OCI-LY1 (cell line): ENCODE measurements at regions not wholly inside any gene's neighbourhood (a gene's known extent, or its start where the extent isn't known, plus 50 kb on each side); places are given as distances from the start of the nearest gene placed in this dataset.

Source experiments
- H2AFZ ChIP-seq: fragments of 200-600 bp; sonication (generic), shearing (Covaris generic); 2 replicates; pipeline ENCODE4 v1.6.0; 2014; ENCODE audit warnings: antibody characterized with exemption, mild to moderate bottlenecking, low read length
- H3F3A ChIP-seq: fragments of 200-600 bp; sonication (generic), shearing (Covaris generic); 2 replicates; pipeline ENCODE4 v1.6.0; 2014; ENCODE audit warnings: mild to moderate bottlenecking, antibody characterized with exemption, low read length, moderate library complexity; ENCODE audit not compliant: insufficient read depth
- H3K27ac ChIP-seq: fragments of 200-600 bp; sonication (generic); 2 replicates; pipeline ENCODE4 v1.5.1; 2014; ENCODE audit warnings: low read length, mixed run types, mild to moderate bottlenecking, low read depth; ENCODE audit not compliant: poor library complexity, severe bottlenecking
- H3K27me3 ChIP-seq: fragments of 200-600 bp; sonication (generic); 2 replicates; pipeline ENCODE4 v1.6.0; 2014; ENCODE audit warnings: antibody characterized with exemption, mild to moderate bottlenecking, low read length, moderate library complexity; ENCODE audit not compliant: insufficient read depth
- H3K36me3 ChIP-seq: fragments of 200-600 bp; sonication (generic); 2 replicates; pipeline ENCODE4 v1.6.1; 2014; ENCODE audit warnings: mild to moderate bottlenecking, antibody characterized with exemption, low read length, moderate library complexity, mixed read lengths; ENCODE audit not compliant: insufficient read depth
- H3K4me1 ChIP-seq: fragments of 200-600 bp; sonication (generic); 2 replicates; pipeline ENCODE4 v1.5.1; 2014; ENCODE audit warnings: mild to moderate bottlenecking, low read length, moderate library complexity; ENCODE audit not compliant: insufficient read depth, severe bottlenecking
- H3K4me2 ChIP-seq: fragments of 200-600 bp; sonication (generic), shearing (Covaris generic); 2 replicates; pipeline ENCODE4 v1.6.1; 2014; ENCODE audit warnings: low read length
- H3K4me3 ChIP-seq: fragments of 200-600 bp; sonication (generic); 2 replicates; pipeline ENCODE4 v1.5.1; 2014; ENCODE audit warnings: low read length, low read depth, mild to moderate bottlenecking, mixed read lengths; ENCODE audit not compliant: poor library complexity, severe bottlenecking
- H3K79me2 ChIP-seq: fragments of 200-600 bp; shearing (Covaris generic); 2 replicates; pipeline ENCODE4 v1.6.1; 2016; ENCODE audit warnings: mixed run types, low read length, mixed read lengths; ENCODE audit not compliant: insufficient read depth
- H3K9ac ChIP-seq: fragments of 200-600 bp; sonication (generic), shearing (Covaris generic); 2 replicates; pipeline ENCODE4 v1.6.1; 2014; ENCODE audit warnings: mild to moderate bottlenecking, low read length, mixed read lengths
- H3K9me2 ChIP-seq: fragments of 200-600 bp; sonication (generic), shearing (Covaris generic); 2 replicates; pipeline ENCODE4 v1.6.1; 2014; ENCODE audit warnings: low read depth, mild to moderate bottlenecking, low read length, mixed read lengths
- H3K9me3 ChIP-seq: fragments of 200-600 bp; shearing (Covaris generic); 2 replicates; pipeline ENCODE4 v1.6.1; 2014; ENCODE audit warnings: low read length, mixed read lengths
- H4K20me1 ChIP-seq: fragments of 200-600 bp; sonication (generic), shearing (Covaris generic); 2 replicates; pipeline ENCODE4 v1.6.0; 2016; ENCODE audit warnings: mild to moderate bottlenecking, low read length; ENCODE audit not compliant: insufficient read depth
- EZH2 ChIP-seq: fragments of 200-600 bp; sonication (generic), shearing (Covaris generic); IDR thresholded peaks from 2 replicates; pipeline ENCODE4 v1.8.0; 2017; ENCODE audit warnings: borderline replicate concordance, mixed run types, mild to moderate bottlenecking, antibody characterized with exemption, low read length, moderate library complexity, mixed read lengths
- TF ChIP-seq, protein P1 (sequence below): fragments of 200-600 bp; sonication (generic), shearing (Covaris generic); IDR thresholded peaks from 2 replicates; pipeline ENCODE4 v1.5.1; 2017; ENCODE audit warnings: mild to moderate bottlenecking, antibody characterized with exemption, low read length, moderate library complexity, mixed read lengths

DNA sequence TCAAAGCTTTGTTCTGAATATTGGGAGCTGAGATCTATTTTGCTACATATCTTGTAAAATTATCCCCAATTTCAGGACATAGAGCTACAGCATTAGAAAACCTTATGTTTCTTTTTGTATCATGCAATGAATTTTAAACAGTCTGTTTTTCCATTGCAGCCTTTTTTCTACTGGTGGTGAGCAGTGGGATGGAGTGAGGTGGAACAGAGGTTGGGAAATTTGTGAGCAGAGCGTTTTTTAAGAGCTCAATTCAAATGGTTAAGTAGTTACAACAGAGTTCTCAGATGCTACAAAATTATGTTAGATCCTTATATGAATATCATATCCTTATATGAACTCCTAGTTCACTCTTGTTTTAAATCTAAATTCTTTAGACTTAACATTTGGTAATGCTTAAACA, 139.0 kb upstream of the PLEKHG7 start:
- no peak overlapping the region for H3K27ac ChIP-seq
- no peaks in the 10 kb centered on the region for H3K27me3 ChIP-seq
- no peaks in the 10 kb centered on the region for H4K20me1 ChIP-seq
- no peaks in the 10 kb centered on the region for H3F3A ChIP-seq
- peaks cover 9% of the 10 kb centered on the region for H3K4me1 ChIP-seq
- H3K9ac ChIP-seq: no peak overlapping the region
- peak overlapping the region; percentile 50; the same call in 1 of the 2 replicates for H2AFZ ChIP-seq
- H3K9me3 ChIP-seq: no peaks in the 10 kb centered on the region
- H3K36me3 ChIP-seq: no peaks in the 10 kb centered on the region
- H3K4me2 ChIP-seq: no peak overlapping the region
- no peak for TF ChIP-seq EZH2
- H3K79me2 ChIP-seq: no peaks in the 10 kb centered on the region
- no peak overlapping the region for H3K4me3 ChIP-seq
- H3K9me2 ChIP-seq: no peaks in the 10 kb centered on the region

DNA sequence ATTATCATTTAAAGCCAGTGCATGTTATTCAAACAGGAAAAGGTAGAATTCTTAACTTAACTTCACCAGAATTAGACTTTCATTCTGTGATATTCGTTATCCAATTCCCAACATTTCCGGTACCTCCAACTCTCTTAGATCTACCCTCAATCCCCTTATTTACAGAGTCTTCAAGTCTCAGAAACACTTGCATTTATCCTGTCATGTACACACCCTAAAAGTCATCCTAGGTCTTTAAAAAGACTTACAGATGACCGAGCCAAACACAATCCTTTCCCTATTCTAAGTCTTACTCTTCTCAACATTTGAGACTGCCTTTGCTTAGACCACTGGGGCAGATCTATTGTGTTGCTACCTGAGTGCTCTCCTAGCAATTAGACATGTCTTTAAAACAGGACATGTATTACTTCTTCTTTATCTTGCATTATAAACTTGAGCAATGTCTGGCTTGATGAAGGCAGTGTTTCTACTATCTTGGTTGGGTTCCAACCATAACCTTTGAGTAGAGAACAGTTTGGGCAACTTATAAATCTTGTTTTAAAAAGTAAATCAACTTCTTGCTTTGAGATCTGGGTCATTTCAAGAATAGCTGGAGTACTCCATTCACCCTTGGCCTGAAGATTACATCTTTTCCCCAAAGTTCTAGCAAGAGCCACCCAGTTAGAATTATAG, 140.6 kb upstream of the PLEKHG7 start:
- no peak for TF ChIP-seq EZH2
- TF ChIP-seq, protein P1, sequence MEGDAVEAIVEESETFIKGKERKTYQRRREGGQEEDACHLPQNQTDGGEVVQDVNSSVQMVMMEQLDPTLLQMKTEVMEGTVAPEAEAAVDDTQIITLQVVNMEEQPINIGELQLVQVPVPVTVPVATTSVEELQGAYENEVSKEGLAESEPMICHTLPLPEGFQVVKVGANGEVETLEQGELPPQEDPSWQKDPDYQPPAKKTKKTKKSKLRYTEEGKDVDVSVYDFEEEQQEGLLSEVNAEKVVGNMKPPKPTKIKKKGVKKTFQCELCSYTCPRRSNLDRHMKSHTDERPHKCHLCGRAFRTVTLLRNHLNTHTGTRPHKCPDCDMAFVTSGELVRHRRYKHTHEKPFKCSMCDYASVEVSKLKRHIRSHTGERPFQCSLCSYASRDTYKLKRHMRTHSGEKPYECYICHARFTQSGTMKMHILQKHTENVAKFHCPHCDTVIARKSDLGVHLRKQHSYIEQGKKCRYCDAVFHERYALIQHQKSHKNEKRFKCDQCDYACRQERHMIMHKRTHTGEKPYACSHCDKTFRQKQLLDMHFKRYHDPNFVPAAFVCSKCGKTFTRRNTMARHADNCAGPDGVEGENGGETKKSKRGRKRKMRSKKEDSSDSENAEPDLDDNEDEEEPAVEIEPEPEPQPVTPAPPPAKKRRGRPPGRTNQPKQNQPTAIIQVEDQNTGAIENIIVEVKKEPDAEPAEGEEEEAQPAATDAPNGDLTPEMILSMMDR: no peak
- H3K79me2 ChIP-seq: no peaks in the 10 kb centered on the region

DNA sequence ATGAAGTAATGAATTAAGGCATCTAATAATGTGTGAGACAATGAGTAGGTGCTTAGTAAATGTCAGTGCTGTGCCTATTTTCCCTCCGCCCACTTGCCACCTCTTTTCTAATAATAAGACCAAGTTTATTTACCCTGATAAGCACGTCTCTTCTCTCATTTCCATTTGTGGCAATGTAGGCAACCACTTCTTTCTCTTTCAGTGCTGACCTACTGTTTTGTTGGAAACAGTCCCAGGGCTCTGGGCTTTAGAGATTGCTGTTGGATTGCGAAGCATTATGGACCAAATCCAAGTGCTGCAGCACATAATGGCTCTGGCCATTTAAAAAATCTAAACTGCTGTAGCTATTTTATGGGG, 141.3 kb upstream of the PLEKHG7 start:
- Histone ChIP-seq H3K4me3 (no peak overlapping the region), H3K9me3 (no peaks in the 10 kb centered on the region), H3K36me3 (no peaks in the 10 kb centered on the region), H3K9me2 (no peaks in the 10 kb centered on the region), H3K27ac (no peak overlapping the region), H3K79me2 (no peaks in the 10 kb centered on the region), H3K4me1 (peaks cover 9% of the 10 kb centered on the region), H3K4me2 (no peak overlapping the region), H3K9ac (no peak overlapping the region), H2AFZ (no peak overlapping the region), H4K20me1 (no peaks in the 10 kb centered on the region), H3K27me3 (no peaks in the 10 kb centered on the region), H3F3A (no peaks in the 10 kb centered on the region)
- TF ChIP-seq EZH2: no peak
- TF ChIP-seq, protein P1: no peak

More for the DNA sequence above, 140.6 kb upstream of the PLEKHG7 start:
- Histone ChIP-seq H3K9me3 (no peaks in the 10 kb centered on the region), H4K20me1 (no peaks in the 10 kb centered on the region), H3K36me3 (no peaks in the 10 kb centered on the region), H3K27me3 (no peaks in the 10 kb centered on the region), H2AFZ (no peak overlapping the region), H3K4me3 (no peak overlapping the region), H3K4me1 (peaks cover 6% of the 10 kb centered on the region), H3K4me2 (no peak overlapping the region), H3K9me2 (no peaks in the 10 kb centered on the region), H3F3A (no peaks in the 10 kb centered on the region), H3K9ac (no peak overlapping the region), H3K27ac (no peak overlapping the region)
